T-cell (primary cell): ENCODE measurements at regions not wholly inside any gene's neighbourhood (a gene's known extent, or its start where the extent isn't known, plus 50 kb on each side); places are given as distances from the start of the nearest gene placed in this dataset.
"Not testable (repeated sequence)": the region's sequence is repeated elsewhere in the genome, so short reads cannot be mapped to it uniquely, and the experiment has no call there.

Experiments used
- ATAC-seq, 4 experiments: fragments of 200-7000 bp in 3 of 4; fragments of 150-1000 bp in 1 of 4; cut with Tn5 transposase; replicated peaks in 1 of 4; 1 replicate in 3 of 4; 2 replicates in 1 of 4; pipeline ENCODE4 v1.10.0; 2021; ENCODE audit warnings: moderate library complexity in 3 of 4, mild to moderate bottlenecking in 2 of 4, moderate number of reproducible peaks in 1 of 4
- CTCF ChIA-PET, 2 donors: fragments of 300-600 bp; sonication (Branson Sonifier 250); formaldehyde crosslinking; loops; one replicate each; lab custom pipeline; 2022; ENCODE audit warnings: antibody characterized with exemption in 2 of 2; lab: Charles Lee
- POLR2A ChIA-PET, 2 donors: fragments of 300-600 bp; sonication (Branson Sonifier 250); formaldehyde crosslinking; loops; one replicate each; lab custom pipeline; 2022; ENCODE audit warnings: antibody characterized with exemption in 2 of 2; lab: Charles Lee
- DNase-seq, 35 experiments: peaks; one replicate each; pipeline versions ENCODE4 v3.0.0 to v3.0.0-alpha.2; 2013 to 2023
- H3K27ac ChIP-seq: one replicate; pipeline ENCODE4 v1.5.1; 2013; ENCODE audit warnings: low read length
- H3K27me3 ChIP-seq, 2 experiments: replicated peaks in 1 of 2; 1 replicate in 1 of 2; 2 replicates in 1 of 2; pipeline versions ENCODE4 v1.6.1 to v1.7.0; 2013; ENCODE audit warnings: low read length in 1 of 2, mixed read lengths in 1 of 2; ENCODE audit not compliant: control insufficient read depth in 2 of 2, insufficient read depth in 2 of 2; ENCODE audit errors: extremely low read depth in 1 of 2
- H3K36me3 ChIP-seq, 2 donors: 1 replicate in 1 of 2; 2 replicates in 1 of 2; pipeline versions ENCODE4 v1.6.1 to v1.7.0; 2013; ENCODE audit warnings: low read length in 1 of 2; ENCODE audit not compliant: control insufficient read depth in 2 of 2, insufficient read depth in 1 of 2; ENCODE audit errors: extremely low read depth in 1 of 2
- H3K4me1 ChIP-seq, 2 experiments: 1 replicate in 1 of 2; 2 replicates in 1 of 2; pipeline versions ENCODE4 v1.6.1 to v1.7.0; 2013; ENCODE audit warnings: low read length in 2 of 2, mixed read lengths in 1 of 2; ENCODE audit not compliant: insufficient read depth in 2 of 2, control insufficient read depth in 1 of 2; ENCODE audit errors: extremely low read depth in 1 of 2
- H3K4me3 ChIP-seq, 2 donors: 1 replicate in 1 of 2; 2 replicates in 1 of 2; pipeline versions ENCODE4 v1.5.1 to v1.7.0; 2013; ENCODE audit warnings: mild to moderate bottlenecking in 2 of 2, low read length in 1 of 2, moderate library complexity in 1 of 2; ENCODE audit not compliant: control insufficient read depth in 1 of 2; ENCODE audit errors: extremely low read depth in 1 of 2
- H3K9me3 ChIP-seq: 2 replicates; pipeline ENCODE4 v1.7.0; 2013
- H3K27ac Mint-ChIP-seq, 2 donors: one replicate each; pipeline ENCODE4 v1.8.0; 2020 to 2021; ENCODE audit warnings: mild to moderate bottlenecking in 2 of 2, mixed read lengths in 2 of 2
- H3K27me3 Mint-ChIP-seq, 2 donors: one replicate each; pipeline ENCODE4 v1.8.0; 2021 to 2022; ENCODE audit warnings: mixed read lengths in 2 of 2
- H3K36me3 Mint-ChIP-seq: one replicate; pipeline ENCODE4 v1.8.0; 2021; ENCODE audit warnings: mixed read lengths
- H3K4me1 Mint-ChIP-seq, 3 donors: one replicate each; pipeline ENCODE4 v1.8.0; 2020 to 2022; ENCODE audit warnings: mixed read lengths in 3 of 3, mild to moderate bottlenecking in 1 of 3
- H3K4me3 Mint-ChIP-seq, 3 donors: one replicate each; pipeline ENCODE4 v1.8.0; 2020 to 2022; ENCODE audit warnings: mild to moderate bottlenecking in 3 of 3, mixed read lengths in 3 of 3, moderate library complexity in 3 of 3
- H3K9me3 Mint-ChIP-seq, 3 donors: one replicate each; pipeline ENCODE4 v1.8.0; 2020 to 2022; ENCODE audit warnings: mixed read lengths in 3 of 3
- WGBS: methylation state at CpG from one replicate; pipeline ENCODE4 v1.1.5; 2013; ENCODE audit warnings: missing lambda C conversion rate; ENCODE audit not compliant: insufficient coverage; 5-methylcytosine and 5-hydroxymethylcytosine counted together

DNA sequence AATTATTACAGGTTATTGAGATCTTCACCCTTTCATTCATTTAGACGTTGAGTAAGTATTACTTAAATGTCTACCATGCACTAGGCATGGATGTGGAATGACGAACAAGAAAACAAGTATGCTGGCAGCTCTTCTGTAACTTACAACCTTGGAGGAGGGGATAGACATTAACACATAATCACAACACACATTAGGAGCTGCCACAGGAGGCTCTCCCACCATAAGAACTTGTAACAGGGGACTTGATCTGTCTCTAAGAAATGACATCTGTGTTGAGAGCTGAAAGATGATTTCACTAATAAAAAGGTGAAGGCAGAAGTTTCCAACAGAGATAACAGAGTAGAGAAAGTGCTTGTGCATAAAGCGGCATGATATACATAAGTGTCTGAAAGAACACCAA lies 384.7 kb upstream of the ZEB2 start:
- ChIA-PET CTCF (no interaction called here), POLR2A (interaction anchor here in 1 of 2 donors (0.6 kb wide), 1 partner anchor 206 kb away, joined by 3 read pairs; no protein-coding TSS in a partner anchor)
- DNase-seq (no peak), ATAC-seq (no peak)
- Mint-ChIP-seq H3K4me3 (no peak overlapping the region), H3K27ac (no peak overlapping the region), H3K27me3 (no peaks in the 10 kb centered on the region), H3K4me1 (no peaks in the 10 kb centered on the region), H3K36me3 (no peaks in the 10 kb centered on the region), H3K9me3 (peaks cover 3 to 4% (median 3%) of the 10 kb centered on the region in 3 donors)
- Histone ChIP-seq H3K4me3 (no peak overlapping the region), H3K9me3 (no peaks in the 10 kb centered on the region), H3K27ac (no peak overlapping the region), H3K36me3 (no peaks in the 10 kb centered on the region), H3K4me1 (no peaks in the 10 kb centered on the region), H3K27me3 (no peaks in the 10 kb centered on the region)
- 90% methylated on average over 1 of the region's 3 CpGs for WGBS

GRCh38 chr2:144903045-144903444 lies 383.1 kb upstream of the ZEB2 start:
- POLR2A ChIA-PET, H3K4me3 Mint-ChIP-seq, CTCF ChIA-PET, H3K27me3 ChIP-seq, H3K27me3 Mint-ChIP-seq, H3K27ac ChIP-seq, H3K4me1 ChIP-seq, H3K27ac Mint-ChIP-seq, H3K9me3 ChIP-seq, H3K36me3 ChIP-seq, H3K4me1 Mint-ChIP-seq, H3K9me3 Mint-ChIP-seq, DNase-seq, ATAC-seq, H3K4me3 ChIP-seq, H3K36me3 Mint-ChIP-seq: not testable (repeated sequence)
- WGBS: 85% methylated on average over 8 of the region's 19 CpGs

GRCh38 chr2:144901386-144901785 lies 381.5 kb upstream of the ZEB2 start:
- DNase-seq, H3K27me3 ChIP-seq, POLR2A ChIA-PET, H3K4me3 ChIP-seq, CTCF ChIA-PET, H3K27ac ChIP-seq, H3K36me3 ChIP-seq, H3K9me3 ChIP-seq, H3K27me3 Mint-ChIP-seq, H3K4me1 Mint-ChIP-seq, H3K27ac Mint-ChIP-seq, H3K4me1 ChIP-seq, ATAC-seq, H3K9me3 Mint-ChIP-seq, H3K36me3 Mint-ChIP-seq, H3K4me3 Mint-ChIP-seq: not testable (repeated sequence)
- no CpG with 5 or more reads among the region's 4 CpGs for WGBS

DNA sequence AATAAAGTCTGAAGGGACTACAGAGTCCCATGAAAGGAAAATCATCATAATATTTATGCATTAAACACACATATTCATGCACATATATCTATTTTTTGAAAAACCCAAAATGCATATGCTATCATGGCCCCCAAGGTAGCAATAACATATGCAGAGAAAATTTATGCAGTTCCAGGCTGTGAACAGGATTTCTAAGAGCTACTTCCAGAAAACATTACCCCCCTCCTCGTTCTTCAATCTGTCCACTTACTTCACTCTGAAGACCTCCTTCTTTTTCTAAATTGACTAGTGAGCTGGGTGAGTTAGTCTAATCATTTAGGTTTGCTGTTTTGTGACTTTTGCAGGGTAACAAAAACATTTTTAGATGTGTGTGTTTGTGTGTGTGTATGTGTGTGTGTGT lies 376.4 kb upstream of the ZEB2 start:
- H3K27me3 Mint-ChIP-seq: no peaks in the 10 kb centered on the region
- Histone ChIP-seq H3K27ac (no peak overlapping the region), H3K36me3 (no peaks in the 10 kb centered on the region), H3K27me3 (no peaks in the 10 kb centered on the region), H3K4me1 (no peaks in the 10 kb centered on the region), H3K9me3 (no peaks in the 10 kb centered on the region), H3K4me3 (no peak overlapping the region)
- H3K9me3 Mint-ChIP-seq: no peaks in the 10 kb centered on the region
- H3K4me3 Mint-ChIP-seq: no peak overlapping the region
- H3K27ac Mint-ChIP-seq: no peak overlapping the region
- ChIA-PET CTCF (no interaction called here), POLR2A (no interaction called here)
- no peaks in the 10 kb centered on the region for H3K4me1 Mint-ChIP-seq
- DNase-seq (no peak), ATAC-seq (no peak)
- WGBS: no CpG with 5 or more reads among the region's 1 CpG
- no peaks in the 10 kb centered on the region for H3K36me3 Mint-ChIP-seq

GRCh38 chr2:144894612-144895599 lies 375.0 kb upstream of the ZEB2 start:
- ChIA-PET POLR2A (no interaction called here), CTCF (no interaction called here)
- ATAC-seq (no peak), DNase-seq (no peak)
- no peak overlapping the region for H3K27ac ChIP-seq
- no peaks in the 10 kb centered on the region for H3K36me3 ChIP-seq
- H3K4me1 ChIP-seq: no peaks in the 10 kb centered on the region
- no peaks in the 10 kb centered on the region for H3K9me3 Mint-ChIP-seq
- H3K4me3 ChIP-seq: no peak overlapping the region
- H3K27me3 ChIP-seq: no peaks in the 10 kb centered on the region
- H3K27me3 Mint-ChIP-seq: peaks cover 0 to 2% of the 10 kb centered on the region in 2 donors
- peaks cover 0 to 2% (median 0%) of the 10 kb centered on the region in 3 donors for H3K4me1 Mint-ChIP-seq
- no peak overlapping the region for H3K4me3 Mint-ChIP-seq
- no peak overlapping the region for H3K27ac Mint-ChIP-seq
- WGBS: no CpG with 5 or more reads among the region's 8 CpGs
- H3K36me3 Mint-ChIP-seq: no peaks in the 10 kb centered on the region
- H3K9me3 ChIP-seq: no peaks in the 10 kb centered on the region

- Histone ChIP-seq H3K36me3 (no peaks in the 10 kb centered on the region), H3K27me3 (no peaks in the 10 kb centered on the region), H3K4me1 (no peaks in the 10 kb centered on the region), H3K9me3 (no peaks in the 10 kb centered on the region), H3K4me3 (no peak overlapping the region), H3K27ac (no peak overlapping the region)
- DNase-seq (no peak), ATAC-seq (no peak)
- Mint-ChIP-seq H3K36me3 (no peaks in the 10 kb centered on the region), H3K9me3 (no peaks in the 10 kb centered on the region), H3K27ac (no peak overlapping the region), H3K27me3 (peaks cover 0 to 4% of the 10 kb centered on the region in 2 donors), H3K4me3 (no peak overlapping the region), H3K4me1 (peaks cover 0 to 2% (median 0%) of the 10 kb centered on the region in 3 donors)
- WGBS: 100% methylated on average over 2 of the region's 4 CpGs
- CTCF ChIA-PET: no interaction called here
- POLR2A ChIA-PET: no interaction called here
Observed at GRCh38 chr2:144893464-144893863, 373.5 kb upstream of the ZEB2 start.
